Transverse colon (tissue), 3 donors: ENCODE measurements at regions not wholly inside any gene's neighbourhood (a gene's known extent, or its start where the extent isn't known, plus 50 kb on each side); places are given as distances from the start of the nearest gene placed in this dataset.
"Not testable (repeated sequence)": the region's sequence is repeated elsewhere in the genome, so short reads cannot be mapped to it uniquely, and the experiment has no call there.

Experiments used
- POLR2A ChIP-seq: fragments of 450-650 bp; IDR thresholded peaks from one replicate; pipeline ENCODE4 v1.6.1; 2016; ENCODE audit warnings: antibody characterized with exemption, mild to moderate bottlenecking, moderate library complexity
- POLR2AphosphoS5 ChIP-seq, 3 donors: sonication (generic); formaldehyde crosslinking; IDR thresholded peaks; one replicate each; pipeline ENCODE4 v1.6.1; 2016; ENCODE audit warnings: antibody characterized with exemption in 3 of 3

DNA sequence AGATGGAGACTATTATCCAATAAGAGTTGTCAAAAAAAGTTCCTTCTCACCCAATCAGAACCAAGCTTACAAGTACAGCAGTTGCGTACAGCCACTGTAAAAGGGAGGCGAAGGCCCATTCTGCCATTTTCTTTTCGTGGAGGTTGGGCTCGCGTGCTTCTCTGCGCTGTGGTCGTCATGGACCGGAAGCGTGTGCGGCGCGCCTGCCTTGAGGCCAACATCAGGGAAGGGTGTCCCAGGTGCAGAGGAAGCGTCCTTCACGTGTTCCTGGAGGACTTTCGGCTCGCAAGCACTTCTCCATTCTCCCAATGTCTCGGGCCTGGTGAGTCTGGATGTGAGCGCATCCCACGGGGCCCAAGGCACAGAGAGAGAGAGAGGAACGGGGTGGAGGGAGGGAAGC lies 85.8 kb downstream of the TBC1D26 start:
- not testable (repeated sequence) for TF ChIP-seq POLR2A; POLR2AphosphoS5 (IDR thresholded peaks at IDR 0.05)
